ENCODE measurements at regions not wholly inside any gene's neighbourhood (a gene's known extent, or its start where the extent isn't known, plus 50 kb on each side); places are given as distances from the start of the nearest gene placed in this dataset.

DNA sequence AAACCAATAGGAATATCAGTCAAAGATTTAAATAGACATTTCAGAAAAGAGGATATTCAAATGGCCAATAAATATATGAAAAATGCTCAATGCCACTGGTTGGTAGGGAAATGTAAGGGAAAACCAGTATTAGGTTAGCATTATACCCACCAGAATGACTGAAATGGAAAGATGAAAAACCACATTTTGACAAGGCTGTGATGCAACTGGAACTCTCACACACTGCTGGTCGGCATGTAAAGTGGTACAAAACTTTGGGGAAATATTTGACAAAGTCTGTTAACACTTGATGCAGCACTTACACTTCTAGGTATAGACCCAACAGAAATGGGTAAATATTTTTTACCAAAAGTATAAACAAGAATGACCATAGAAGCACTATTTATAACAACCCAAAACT is 163.2 kb upstream of the C14orf180 start:
- TF ChIP-seq, protein P1, sequence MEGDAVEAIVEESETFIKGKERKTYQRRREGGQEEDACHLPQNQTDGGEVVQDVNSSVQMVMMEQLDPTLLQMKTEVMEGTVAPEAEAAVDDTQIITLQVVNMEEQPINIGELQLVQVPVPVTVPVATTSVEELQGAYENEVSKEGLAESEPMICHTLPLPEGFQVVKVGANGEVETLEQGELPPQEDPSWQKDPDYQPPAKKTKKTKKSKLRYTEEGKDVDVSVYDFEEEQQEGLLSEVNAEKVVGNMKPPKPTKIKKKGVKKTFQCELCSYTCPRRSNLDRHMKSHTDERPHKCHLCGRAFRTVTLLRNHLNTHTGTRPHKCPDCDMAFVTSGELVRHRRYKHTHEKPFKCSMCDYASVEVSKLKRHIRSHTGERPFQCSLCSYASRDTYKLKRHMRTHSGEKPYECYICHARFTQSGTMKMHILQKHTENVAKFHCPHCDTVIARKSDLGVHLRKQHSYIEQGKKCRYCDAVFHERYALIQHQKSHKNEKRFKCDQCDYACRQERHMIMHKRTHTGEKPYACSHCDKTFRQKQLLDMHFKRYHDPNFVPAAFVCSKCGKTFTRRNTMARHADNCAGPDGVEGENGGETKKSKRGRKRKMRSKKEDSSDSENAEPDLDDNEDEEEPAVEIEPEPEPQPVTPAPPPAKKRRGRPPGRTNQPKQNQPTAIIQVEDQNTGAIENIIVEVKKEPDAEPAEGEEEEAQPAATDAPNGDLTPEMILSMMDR (IDR thresholded peaks at IDR 0.05) = no peak
- no peak for TF ChIP-seq POLR2A (IDR thresholded peaks at IDR 0.05)
